Heart left ventricle (tissue), 16 donors: ENCODE measurements at regions not wholly inside any gene's neighbourhood (a gene's known extent, or its start where the extent isn't known, plus 50 kb on each side); places are given as distances from the start of the nearest gene placed in this dataset.

Experiments
- ATAC-seq, 4 donors: fragments of 200-7000 bp; cut with Tn5 transposase; one replicate each; pipeline ENCODE4 v1.9.1; 2020 to 2022; ENCODE audit warnings: moderate library complexity in 4 of 4, mild to moderate bottlenecking in 3 of 4, moderate number of reproducible peaks in 1 of 4
- DNase-seq, 5 donors: peaks; one replicate each; pipeline ENCODE4 v3.0.0-alpha.2; 2020
- H3K27ac ChIP-seq, 12 donors: fragments of 200-600 bp; sonication (generic) in 4 of 12; one replicate each; pipeline versions ENCODE4 v1.5.0 to v1.8.0; 2016 to 2022; ENCODE audit warnings: mild to moderate bottlenecking in 2 of 12
- H3K27me3 ChIP-seq, 9 donors: fragments of 200-600 bp; sonication (generic) in 2 of 9; one replicate each; pipeline versions ENCODE4 v1.5.1 to v1.8.0; 2016 to 2022; ENCODE audit warnings: mild to moderate bottlenecking in 3 of 9
- H3K36me3 ChIP-seq, 9 donors: fragments of 200-600 bp; sonication (generic) in 2 of 9; one replicate each; pipeline versions ENCODE4 v1.5.0 to v1.8.0; 2018 to 2022; ENCODE audit warnings: mild to moderate bottlenecking in 2 of 9
- H3K4me1 ChIP-seq, 12 donors: fragments of 200-600 bp; sonication (generic) in 4 of 12; one replicate each; pipeline versions ENCODE4 v1.5.0 to v1.8.0; 2016 to 2022; ENCODE audit warnings: mild to moderate bottlenecking in 3 of 12
- H3K4me3 ChIP-seq, 12 donors: fragments of 200-600 bp; sonication (generic) in 4 of 12; one replicate each; pipeline versions ENCODE4 v1.5.0 to v1.8.0; 2017 to 2022; ENCODE audit warnings: mild to moderate bottlenecking in 9 of 12, moderate library complexity in 4 of 12
- H3K9me3 ChIP-seq, 12 donors: fragments of 200-600 bp; sonication (generic) in 4 of 12; one replicate each; pipeline versions ENCODE4 v1.5.0 to v1.8.0; 2016 to 2022; ENCODE audit warnings: mild to moderate bottlenecking in 1 of 12
- CTCF ChIP-seq, 12 donors: fragments of 200-600 bp; sonication (generic) in 4 of 12; IDR thresholded peaks; one replicate each; pipeline versions ENCODE4 v1.5.0 to v1.8.0; 2018 to 2022; ENCODE audit warnings: antibody characterized with exemption in 12 of 12, mild to moderate bottlenecking in 5 of 12
- POLR2A ChIP-seq, 2 donors: fragments of 450-650 bp; IDR thresholded peaks; one replicate each; pipeline ENCODE4 v1.6.1; 2017; ENCODE audit warnings: antibody characterized with exemption in 2 of 2, mild to moderate bottlenecking in 2 of 2, moderate library complexity in 2 of 2
- WGBS, 4 donors: extraction: QIAGEN DNeasy Blood & Tissue Kit in 2 of 4; methylation state at CpG; one replicate each; pipeline versions ENCODE4 v1.1.5 to v1.1.7; 2013 to 2018; 5-methylcytosine and 5-hydroxymethylcytosine counted together
- intact Hi-C, 10 donors: fragments of 100-400 bp; cut with DNase I; formaldehyde crosslinking; loops; one replicate each; pipeline versions ENCODE4 v1.11.1 to v1.14.2; 2022
- donor health status: ischemic (EF 13 %, LVEDD 7.1; RV severe dilation, severe dysfunction).
- donor health status: healthy with polysubstance abuse.
- donor health status: DM: no; HTN: yes; CAD: no.
- donor health status: DM: no; HTN: no; CAD: no.
- donor health status: ischemic (EF 25% LVEDD 6.9; RV normal size, moderate dysfunction).
- donor health status: ischemic (EF 25% LVEDD 5.7; RV mildly dilated, moderate dysfunction).
- donor health status: healthy.
- donor health status: DM: yes; HTN: yes; CAD: no.
- donor health status: ischemic (EF 35%, LVEDD 5.7; RV mildly dilated, moderate dysfunction).
- donor health status: nonischemic (EF 11% LVEDD 7.7; RV severe dilation, severe dysfunction).
- donor health status: DM: yes; HTN: yes; CAD: no.
- donor health status: PGD.
- donor health status: ischemic (EF 29% LVEDD 5.4; RV normal size, mild dysfunction).
- donor health status: nonischemic (EF 23%, LVEDD 6.1; RV moderate dilation, normal function).

- Histone ChIP-seq H3K9me3 (no peaks in the 10 kb centered on the region), H3K27me3 (peaks cover 0 to 5% (median 0%) of the 10 kb centered on the region in 9 donors), H3K27ac (no peak overlapping the region), H3K4me1 (no peaks in the 10 kb centered on the region), H3K36me3 (no peaks in the 10 kb centered on the region), H3K4me3 (no peak overlapping the region)
- 89 to 93% (median 92%) methylated on average over 4 of the region's 4 CpGs for WGBS, 4 donors
- TF ChIP-seq CTCF (IDR thresholded peaks at IDR 0.05) = no peak
- no peak for TF ChIP-seq POLR2A (IDR thresholded peaks at IDR 0.05)
- ATAC-seq = no peak
- intact Hi-C loops = loop anchor here in 8 of 10 donors (2.0 to 10.0 kb wide), 5 partner anchors 179 to 339 kb away; no protein-coding TSS in a partner anchor
- no peak for DNase-seq
Measured at GRCh38 chr13:27713767-27714166, 78.5 kb upstream of the GSX1 start.

GRCh38 chr13:27721681-27722080 lies 70.6 kb upstream of the GSX1 start:
- ATAC-seq (no peak), DNase-seq (no peak)
- Histone ChIP-seq H3K9me3 (no peaks in the 10 kb centered on the region), H3K27me3 (peaks cover 0 to 15% (median 0%) of the 10 kb centered on the region in 9 donors), H3K4me1 (no peaks in the 10 kb centered on the region), H3K4me3 (no peak overlapping the region), H3K36me3 (no peaks in the 10 kb centered on the region), H3K27ac (no peak overlapping the region)
- TF ChIP-seq CTCF (IDR thresholded peaks at IDR 0.05) = no peak
- no peak for TF ChIP-seq POLR2A (IDR thresholded peaks at IDR 0.05)
- 50 to 78% (median 78%) methylated on average over 1 to 2 of the region's 2 CpGs; no CpG with 5 or more reads in 1 of the 4 donors for WGBS, 4 donors
- intact Hi-C loops = no loop called here

GRCh38 chr13:27728271-27728670 lies 64.0 kb upstream of the GSX1 start:
- WGBS, 4 donors = 28 to 61% (median 38%) methylated on average over 6 of the region's 6 CpGs
- Histone ChIP-seq H3K4me3 (no peak overlapping the region), H3K4me1 (no peaks in the 10 kb centered on the region), H3K9me3 (no peaks in the 10 kb centered on the region), H3K27me3 (peaks cover 0 to 22% (median 0%) of the 10 kb centered on the region in 9 donors), H3K27ac (no peak overlapping the region), H3K36me3 (no peaks in the 10 kb centered on the region)
- no peak for DNase-seq
- intact Hi-C loops = no loop called here
- no peak for ATAC-seq
- no peak for TF ChIP-seq POLR2A (IDR thresholded peaks at IDR 0.05)
- no peak for TF ChIP-seq CTCF (IDR thresholded peaks at IDR 0.05)

- DNase-seq = no peak
- Histone ChIP-seq H3K4me1 (no peaks in the 10 kb centered on the region), H3K36me3 (no peaks in the 10 kb centered on the region), H3K27me3 (peaks cover 0 to 21% (median 0%) of the 10 kb centered on the region in 9 donors), H3K27ac (no peak overlapping the region), H3K9me3 (no peaks in the 10 kb centered on the region), H3K4me3 (no peak overlapping the region)
- ATAC-seq = no peak
- intact Hi-C loops = no loop called here
- WGBS, 4 donors = 73 to 80% (median 79%) methylated on average over 6 of the region's 6 CpGs
- no peak for TF ChIP-seq CTCF (IDR thresholded peaks at IDR 0.05)
- TF ChIP-seq POLR2A (IDR thresholded peaks at IDR 0.05) = no peak
Measured at GRCh38 chr13:27730191-27730590, 62.1 kb upstream of the GSX1 start.
